Nephron (organoid): ENCODE measurements at regions not wholly inside any gene's neighbourhood (a gene's known extent, or its start where the extent isn't known, plus 50 kb on each side); places are given as distances from the start of the nearest gene placed in this dataset.

Source experiments
- H3K27ac Mint-ChIP-seq, 3 experiments: 2 replicates each; pipeline ENCODE4 v1.8.0; 2020; ENCODE audit warnings: mixed read lengths in 3 of 3, mild to moderate bottlenecking in 2 of 3, moderate library complexity in 1 of 3
- H3K27me3 Mint-ChIP-seq: 2 replicates; pipeline ENCODE4 v1.8.0; 2021; ENCODE audit warnings: low read depth, mild to moderate bottlenecking, moderate library complexity, mixed read lengths
- H3K36me3 Mint-ChIP-seq: 2 replicates; pipeline ENCODE4 v1.8.0; 2020; ENCODE audit warnings: low read depth, mixed read lengths
- H3K4me1 Mint-ChIP-seq: 2 replicates; pipeline ENCODE4 v1.8.0; 2020; ENCODE audit warnings: mixed read lengths
- H3K4me3 Mint-ChIP-seq, 3 experiments: 2 replicates each; pipeline ENCODE4 v1.8.0; 2020; ENCODE audit warnings: mild to moderate bottlenecking in 3 of 3, mixed read lengths in 3 of 3, moderate library complexity in 2 of 3
- H3K9me3 Mint-ChIP-seq: 2 replicates; pipeline ENCODE4 v1.8.0; 2020; ENCODE audit warnings: mixed read lengths
- CTCF ChIP-seq, 3 experiments: fragments of 200-600 bp; sonication (generic); IDR thresholded peaks; one replicate each; pipeline ENCODE4 v1.5.0; 2021; ENCODE audit warnings: antibody characterized with exemption in 3 of 3; ENCODE audit not compliant: unreplicated experiment in 3 of 3

DNA sequence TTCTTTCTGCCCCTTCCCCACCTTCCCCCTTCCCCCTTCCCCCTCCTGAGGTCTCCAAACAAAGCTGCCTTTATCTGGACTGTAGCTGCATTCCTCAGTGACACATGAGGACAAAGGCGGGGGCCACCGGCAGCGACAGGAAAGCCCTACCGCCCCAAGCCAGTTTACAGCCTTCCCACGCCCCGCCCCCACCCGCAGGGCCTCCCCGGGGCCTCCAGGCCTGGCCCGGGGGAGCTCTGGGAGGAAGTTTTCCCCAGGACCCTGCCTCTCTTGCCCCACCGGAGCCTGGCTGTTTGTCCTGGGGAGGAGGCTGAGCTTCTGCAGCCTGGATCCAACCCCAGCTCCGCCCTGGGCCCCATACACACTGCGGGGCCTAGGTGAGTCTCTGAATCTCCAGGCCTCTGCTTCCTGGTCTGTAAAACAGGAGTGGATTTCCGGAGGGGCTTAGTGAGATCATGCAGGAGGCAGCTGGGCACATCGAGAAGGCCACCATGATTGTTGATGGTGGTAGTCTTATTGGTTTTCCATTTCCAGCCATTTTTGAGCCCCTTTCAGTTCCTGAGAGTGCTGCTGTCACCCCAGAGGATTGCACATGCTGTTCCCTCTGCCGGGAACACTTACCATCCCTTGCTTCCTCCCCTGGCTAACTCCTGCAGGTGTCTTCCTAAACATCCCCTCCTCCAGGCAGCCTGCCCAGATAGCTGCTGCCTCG, 130.7 kb downstream of the MN1 start:
- peaks cover 3% of the 10 kb centered on the region for H3K9me3 Mint-ChIP-seq

DNA sequence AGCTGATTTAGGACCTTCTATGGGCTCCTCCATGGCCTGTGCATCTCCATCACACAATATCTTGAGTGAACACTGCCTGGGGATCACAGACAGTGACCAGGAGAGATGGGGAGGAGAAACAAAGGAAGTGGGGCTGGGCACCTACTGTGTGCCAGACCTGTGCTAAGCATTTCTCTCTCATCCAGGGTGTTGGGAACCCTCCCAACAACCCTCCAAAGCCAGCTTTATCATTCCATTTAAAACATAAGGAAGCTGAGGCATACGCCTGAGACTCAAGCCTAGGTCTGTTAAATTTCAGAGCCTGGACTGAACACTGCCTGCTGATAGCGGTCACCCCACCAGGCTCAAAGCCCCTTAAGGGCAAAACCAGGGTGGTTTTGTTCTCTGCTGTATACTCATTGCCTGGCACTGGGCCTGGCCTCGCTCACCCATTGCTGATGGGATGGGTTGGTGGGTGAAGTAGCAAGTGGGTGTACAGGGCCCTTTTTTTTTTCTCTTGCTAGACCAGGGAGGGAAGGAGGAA, 130.1 kb downstream of the MN1 start:
- peaks cover 8% of the 10 kb centered on the region for H3K9me3 Mint-ChIP-seq
- peaks cover 5% of the 10 kb centered on the region for H3K36me3 Mint-ChIP-seq
- H3K4me3 Mint-ChIP-seq = no peak overlapping the region
- H3K27ac Mint-ChIP-seq = peak overlapping the region; percentile 74 to 79 (median 76)
- peaks cover 37% of the 10 kb centered on the region for H3K27me3 Mint-ChIP-seq
- TF ChIP-seq CTCF (IDR thresholded peaks at IDR 0.05; ENCODE audit: unreplicated experiment in 3 of 3) = no peak
- peaks cover 42% of the 10 kb centered on the region for H3K4me1 Mint-ChIP-seq

More for the DNA sequence above, 130.7 kb downstream of the MN1 start:
- peaks cover 7% of the 10 kb centered on the region for H3K36me3 Mint-ChIP-seq
- H3K27me3 Mint-ChIP-seq = peaks cover 34% of the 10 kb centered on the region
- H3K27ac Mint-ChIP-seq = peak overlapping the region; percentile 74 to 79 (median 76)
- no peak for TF ChIP-seq CTCF (IDR thresholded peaks at IDR 0.05; ENCODE audit: unreplicated experiment in 3 of 3)
- H3K4me3 Mint-ChIP-seq = no peak overlapping the region
- peaks cover 44% of the 10 kb centered on the region for H3K4me1 Mint-ChIP-seq

GRCh38 chr22:27672721-27673418, 128.7 kb downstream of the MN1 start:
- TF ChIP-seq CTCF (IDR thresholded peaks at IDR 0.05; ENCODE audit: unreplicated experiment in 3 of 3) = no peak
- H3K4me1 Mint-ChIP-seq = peaks cover 42% of the 10 kb centered on the region
- H3K36me3 Mint-ChIP-seq = no peaks in the 10 kb centered on the region
- peaks cover 6% of the 10 kb centered on the region for H3K9me3 Mint-ChIP-seq
- no peak overlapping the region for H3K4me3 Mint-ChIP-seq
- peaks cover 50% of the 10 kb centered on the region for H3K27me3 Mint-ChIP-seq
- peak overlapping the region in 1 of 3 experiments; percentile 70 for H3K27ac Mint-ChIP-seq

- Mint-ChIP-seq H3K36me3 (no peaks in the 10 kb centered on the region), H3K27me3 (peaks cover 51% of the 10 kb centered on the region), H3K4me3 (no peak overlapping the region), H3K27ac (no peak overlapping the region), H3K4me1 (peaks cover 42% of the 10 kb centered on the region), H3K9me3 (peaks cover 6% of the 10 kb centered on the region)
- TF ChIP-seq CTCF (IDR thresholded peaks at IDR 0.05; ENCODE audit: unreplicated experiment in 3 of 3) = no peak
These were observed 127.7 kb downstream of the MN1 start for GRCh38 chr22:27673839-27674238.

DNA sequence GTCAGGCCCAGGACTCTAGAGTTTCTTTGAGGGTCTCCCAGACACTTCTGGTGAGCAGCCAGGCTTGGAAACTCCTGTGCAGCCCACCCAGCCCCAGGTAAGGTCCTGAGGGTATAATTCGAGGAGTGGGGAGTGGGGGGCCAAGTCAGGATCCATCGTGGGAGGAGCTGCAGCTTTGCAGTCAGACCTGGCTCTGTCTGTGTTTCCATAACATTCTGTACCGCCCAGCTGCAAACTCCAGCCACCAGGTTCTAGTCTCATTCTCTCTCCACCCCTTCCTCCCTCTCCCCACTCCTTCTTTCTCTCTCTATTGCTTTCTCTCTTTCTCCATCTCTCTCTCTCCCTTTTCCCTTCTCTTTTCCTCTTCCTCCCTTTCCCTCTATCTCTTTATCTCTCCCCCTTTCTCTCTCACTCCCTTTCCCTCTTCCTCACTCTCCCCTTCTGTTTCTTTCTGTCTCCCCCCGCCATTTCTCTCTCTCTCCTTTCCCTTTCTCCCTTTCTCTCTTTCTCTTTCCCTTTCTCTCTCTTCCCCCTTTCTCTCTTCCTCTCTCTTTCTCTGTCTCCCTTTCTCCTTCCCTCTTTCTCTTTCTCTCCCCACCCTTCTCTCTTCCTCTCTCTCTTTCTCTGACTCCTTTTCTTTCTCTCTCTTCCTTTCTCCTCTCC, 127.2 kb downstream of the MN1 start:
- Mint-ChIP-seq H3K36me3 (no peaks in the 10 kb centered on the region), H3K4me1 (peaks cover 42% of the 10 kb centered on the region), H3K27ac (peak overlapping the region in 1 of 3 experiments; percentile 44), H3K27me3 (peaks cover 56% of the 10 kb centered on the region), H3K4me3 (no peak overlapping the region), H3K9me3 (peaks cover 6% of the 10 kb centered on the region)
- no peak for TF ChIP-seq CTCF (IDR thresholded peaks at IDR 0.05; ENCODE audit: unreplicated experiment in 3 of 3)
